ENCODE measurements at regions not wholly inside any gene's neighbourhood (a gene's known extent, or its start where the extent isn't known, plus 50 kb on each side); places are given as distances from the start of the nearest gene placed in this dataset.

GRCh38 chr16:17666293-17666692 is 195.5 kb upstream of the XYLT1 start:
- no peaks in the 10 kb centered on the region for H3K27me3 ChIP-seq (ENCODE audit: control insufficient read depth, insufficient read depth, low read length)
- no peak for FAIRE-seq
- no peak overlapping the region for H3K4me3 ChIP-seq (ENCODE audit: low read depth, low read length)
- no peak for TF ChIP-seq CTCF (IDR thresholded peaks at IDR 0.05; ENCODE audit: insufficient read depth, low read length, severe bottlenecking)
- H3K36me3 ChIP-seq (ENCODE audit: control insufficient read depth, insufficient read depth, low read length), result no peaks in the 10 kb centered on the region
- no peak for DNase-seq (ENCODE audit: low read depth)

GRCh38 chr16:17658881-17659280 is 188.1 kb upstream of the XYLT1 start:
- FAIRE-seq, result no peak
- H3K27me3 ChIP-seq (ENCODE audit: control insufficient read depth, insufficient read depth, low read length), result no peaks in the 10 kb centered on the region
- no peak for TF ChIP-seq CTCF (IDR thresholded peaks at IDR 0.05; ENCODE audit: insufficient read depth, low read length, severe bottlenecking)
- H3K4me3 ChIP-seq (ENCODE audit: low read depth, low read length), result no peak overlapping the region
- no peaks in the 10 kb centered on the region for H3K36me3 ChIP-seq (ENCODE audit: control insufficient read depth, insufficient read depth, low read length)
- DNase-seq (ENCODE audit: low read depth), result no peak

GRCh38 chr16:17657045-17657444 is 186.3 kb upstream of the XYLT1 start:
- no peaks in the 10 kb centered on the region for H3K36me3 ChIP-seq (ENCODE audit: control insufficient read depth, insufficient read depth, low read length)
- no peak for DNase-seq (ENCODE audit: low read depth)
- no peaks in the 10 kb centered on the region for H3K27me3 ChIP-seq (ENCODE audit: control insufficient read depth, insufficient read depth, low read length)
- no peak for TF ChIP-seq CTCF (IDR thresholded peaks at IDR 0.05; ENCODE audit: insufficient read depth, low read length, severe bottlenecking)
- H3K4me3 ChIP-seq (ENCODE audit: low read depth, low read length), result no peak overlapping the region
- no peak for FAIRE-seq

DNA sequence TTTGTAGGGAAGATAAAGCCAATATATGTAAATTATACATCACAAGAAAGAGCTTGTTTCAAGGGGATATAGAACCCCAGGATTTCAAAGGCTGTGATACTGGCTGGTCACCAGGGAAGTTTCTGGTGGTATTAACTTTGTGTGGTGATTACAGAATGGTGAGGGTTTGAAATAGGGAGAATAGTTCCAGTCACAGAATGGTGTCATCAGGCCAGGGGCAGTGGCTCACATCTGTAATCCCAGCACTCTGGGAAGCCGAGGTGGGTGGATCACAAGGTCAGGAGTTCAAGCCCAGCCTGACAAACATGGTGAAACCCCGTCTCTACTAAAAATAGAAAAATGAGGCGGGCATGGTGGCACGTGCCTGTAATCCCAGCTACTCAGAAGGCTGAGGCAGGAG is 183.8 kb upstream of the XYLT1 start:
- FAIRE-seq (no peak), DNase-seq (ENCODE audit: low read depth) (no peak)
- no peaks in the 10 kb centered on the region for H3K36me3 ChIP-seq (ENCODE audit: control insufficient read depth, insufficient read depth, low read length)
- no peak overlapping the region for H3K4me3 ChIP-seq (ENCODE audit: low read depth, low read length)
- TF ChIP-seq CTCF (IDR thresholded peaks at IDR 0.05; ENCODE audit: insufficient read depth, low read length, severe bottlenecking), result no peak
- H3K27me3 ChIP-seq (ENCODE audit: control insufficient read depth, insufficient read depth, low read length), result no peaks in the 10 kb centered on the region

GRCh38 chr16:17654142-17654541 is 183.4 kb upstream of the XYLT1 start:
- Histone ChIP-seq H3K4me3 (ENCODE audit: low read depth, low read length) (no peak overlapping the region), H3K27me3 (ENCODE audit: control insufficient read depth, insufficient read depth, low read length) (no peaks in the 10 kb centered on the region), H3K36me3 (ENCODE audit: control insufficient read depth, insufficient read depth, low read length) (no peaks in the 10 kb centered on the region)
- DNase-seq (ENCODE audit: low read depth), result no peak
- TF ChIP-seq CTCF (IDR thresholded peaks at IDR 0.05; ENCODE audit: insufficient read depth, low read length, severe bottlenecking), result no peak
- no peak for FAIRE-seq
